GM10248 (cell line): ENCODE measurements at regions not wholly inside any gene's neighbourhood (a gene's known extent, or its start where the extent isn't known, plus 50 kb on each side); places are given as distances from the start of the nearest gene placed in this dataset.
"Not testable (repeated sequence)": the region's sequence is repeated elsewhere in the genome, so short reads cannot be mapped to it uniquely, and the experiment has no call there.

Experiments
- CTCF ChIA-PET: fragments of 300-600 bp; sonication (Branson Sonifier 250); formaldehyde crosslinking; extraction: SDS; loops from one replicate; lab custom pipeline; 2021; ENCODE audit warnings: antibody characterized with exemption; lab: Yijun Ruan, JAX
- POLR2A ChIA-PET: fragments of 350-650 bp; sonication (Branson Sonifier 250); formaldehyde crosslinking; extraction: SDS; loops from one replicate; lab custom pipeline; 2020; ENCODE audit warnings: antibody characterized with exemption; lab: Yijun Ruan, JAX
- DNase-seq: peaks from one replicate; pipeline ENCODE4 v3.0.0; 2012; ENCODE audit errors: extremely low spot score
- TF ChIP-seq, protein P1 (sequence below): IDR thresholded peaks from 2 replicates; pipeline ENCODE4 v1.5.1; 2012; ENCODE audit warnings: mild to moderate bottlenecking, low read depth; ENCODE audit errors: extremely low read depth, missing control alignments, control extremely low read depth

DNA sequence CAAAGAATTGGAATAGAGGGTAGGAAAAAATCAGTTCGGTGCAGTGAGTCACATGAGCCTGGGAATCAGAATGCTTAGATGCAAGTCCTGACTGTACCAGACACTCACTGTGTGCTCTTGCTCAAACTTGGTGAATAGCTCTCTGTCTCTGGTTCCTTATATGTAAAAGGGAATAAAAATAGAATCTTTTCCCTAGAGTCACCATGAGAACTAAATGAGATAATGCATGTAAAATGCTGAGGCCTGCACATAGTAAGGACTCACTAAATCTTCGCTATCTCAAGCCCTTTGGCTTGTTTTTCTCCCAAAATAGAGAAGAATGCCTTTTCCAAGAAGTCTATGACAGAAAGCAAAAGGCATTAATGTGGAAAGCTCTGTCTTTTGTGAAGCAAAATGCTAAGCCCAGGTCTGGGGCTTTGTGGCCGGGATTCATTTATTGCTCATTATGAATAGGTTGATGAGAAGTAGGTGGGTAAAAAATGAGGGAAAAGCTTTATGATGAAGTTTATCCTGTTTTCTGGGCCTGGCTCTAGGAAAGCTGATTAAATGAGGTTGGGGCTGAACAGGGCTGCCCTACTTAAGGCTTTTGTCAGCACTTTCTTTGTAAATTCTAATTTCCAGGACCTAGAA lies 483.3 kb downstream of the DMAC1 start:
- ChIA-PET CTCF (interaction anchor here (1.0 to 2.1 kb wide), 3 partner anchors 11 to 26 kb away, joined by 3 to 7 read pairs (median 3); no protein-coding TSS in a partner anchor), POLR2A (no interaction called here)
- TF ChIP-seq, protein P1, sequence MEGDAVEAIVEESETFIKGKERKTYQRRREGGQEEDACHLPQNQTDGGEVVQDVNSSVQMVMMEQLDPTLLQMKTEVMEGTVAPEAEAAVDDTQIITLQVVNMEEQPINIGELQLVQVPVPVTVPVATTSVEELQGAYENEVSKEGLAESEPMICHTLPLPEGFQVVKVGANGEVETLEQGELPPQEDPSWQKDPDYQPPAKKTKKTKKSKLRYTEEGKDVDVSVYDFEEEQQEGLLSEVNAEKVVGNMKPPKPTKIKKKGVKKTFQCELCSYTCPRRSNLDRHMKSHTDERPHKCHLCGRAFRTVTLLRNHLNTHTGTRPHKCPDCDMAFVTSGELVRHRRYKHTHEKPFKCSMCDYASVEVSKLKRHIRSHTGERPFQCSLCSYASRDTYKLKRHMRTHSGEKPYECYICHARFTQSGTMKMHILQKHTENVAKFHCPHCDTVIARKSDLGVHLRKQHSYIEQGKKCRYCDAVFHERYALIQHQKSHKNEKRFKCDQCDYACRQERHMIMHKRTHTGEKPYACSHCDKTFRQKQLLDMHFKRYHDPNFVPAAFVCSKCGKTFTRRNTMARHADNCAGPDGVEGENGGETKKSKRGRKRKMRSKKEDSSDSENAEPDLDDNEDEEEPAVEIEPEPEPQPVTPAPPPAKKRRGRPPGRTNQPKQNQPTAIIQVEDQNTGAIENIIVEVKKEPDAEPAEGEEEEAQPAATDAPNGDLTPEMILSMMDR, result no peak
- DNase-seq, result no peak

DNA sequence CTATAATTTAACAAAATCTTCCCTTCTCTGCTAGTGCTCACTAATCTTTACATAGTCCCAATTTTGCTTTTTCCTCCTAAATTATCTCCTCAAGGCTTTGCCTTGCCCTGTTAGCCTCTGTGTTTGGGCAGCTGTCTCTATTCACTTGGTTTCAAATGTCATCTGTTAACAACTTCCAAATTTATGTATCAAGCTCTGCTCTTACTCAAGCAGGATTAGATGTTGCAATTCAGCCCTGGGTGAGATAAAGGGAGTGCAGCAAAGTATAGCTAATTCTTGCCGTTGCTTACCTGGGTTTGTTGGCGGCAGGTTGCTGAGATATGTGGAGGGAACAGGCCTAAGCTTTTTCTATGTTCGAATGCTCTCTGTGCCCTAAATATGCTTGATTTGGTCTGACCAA lies 483.8 kb downstream of the DMAC1 start:
- POLR2A ChIA-PET, result no interaction called here
- DNase-seq, result no peak
- TF ChIP-seq, protein P1, result no peak
- CTCF ChIA-PET, result interaction anchor here (1.0 to 2.1 kb wide), 3 partner anchors 10 to 27 kb away, joined by 3 to 7 read pairs (median 3); no protein-coding TSS in a partner anchor

DNA sequence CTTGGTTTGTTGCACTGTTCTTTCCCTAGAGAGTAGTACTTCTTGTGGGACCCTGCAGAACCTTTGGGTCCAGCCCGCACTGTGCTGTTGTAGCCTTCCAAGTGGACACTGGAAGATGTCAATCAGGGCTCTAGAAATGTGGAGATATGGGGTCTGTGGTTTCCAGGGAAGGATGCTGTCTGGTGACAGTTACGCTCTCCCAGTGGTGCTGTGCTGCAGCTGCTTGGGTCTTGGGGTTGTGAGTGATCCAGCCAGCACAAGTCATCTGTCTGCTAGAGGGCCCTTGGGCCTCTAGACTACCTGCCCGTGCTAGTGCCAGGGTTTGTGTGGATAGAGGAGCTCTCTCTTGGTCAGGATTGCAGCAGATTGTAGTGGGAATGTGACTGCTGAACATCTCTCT lies 484.5 kb downstream of the DMAC1 start:
- POLR2A ChIA-PET, result no interaction called here
- TF ChIP-seq, protein P1, result no peak
- CTCF ChIA-PET, result interaction anchor here (2.1 kb wide), 1 partner anchor 9 kb away, joined by 7 read pairs; no protein-coding TSS in a partner anchor
- DNase-seq, result no peak

DNA sequence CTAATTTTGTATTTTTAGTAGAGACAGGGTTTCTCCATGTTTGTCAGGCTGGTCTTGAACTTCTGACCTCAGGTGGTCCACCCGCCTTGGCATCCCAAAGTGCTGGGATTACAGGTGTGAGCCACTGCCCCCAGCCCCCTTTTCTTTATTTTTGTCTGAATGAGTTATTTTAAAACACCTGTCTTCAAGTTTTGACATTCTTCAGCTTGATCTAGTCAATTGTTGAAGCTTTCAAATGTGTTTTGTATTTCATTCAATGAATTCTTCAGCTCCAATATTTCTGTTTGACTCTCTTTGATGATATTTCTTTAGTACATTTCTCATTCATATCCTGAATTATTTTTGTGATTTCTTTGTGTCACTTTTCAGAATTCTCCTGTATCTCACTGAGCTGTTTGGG lies 486.2 kb downstream of the DMAC1 start:
- CTCF ChIA-PET, result no interaction called here
- TF ChIP-seq, protein P1, result no peak
- POLR2A ChIA-PET, result no interaction called here
- no peak for DNase-seq

DNA sequence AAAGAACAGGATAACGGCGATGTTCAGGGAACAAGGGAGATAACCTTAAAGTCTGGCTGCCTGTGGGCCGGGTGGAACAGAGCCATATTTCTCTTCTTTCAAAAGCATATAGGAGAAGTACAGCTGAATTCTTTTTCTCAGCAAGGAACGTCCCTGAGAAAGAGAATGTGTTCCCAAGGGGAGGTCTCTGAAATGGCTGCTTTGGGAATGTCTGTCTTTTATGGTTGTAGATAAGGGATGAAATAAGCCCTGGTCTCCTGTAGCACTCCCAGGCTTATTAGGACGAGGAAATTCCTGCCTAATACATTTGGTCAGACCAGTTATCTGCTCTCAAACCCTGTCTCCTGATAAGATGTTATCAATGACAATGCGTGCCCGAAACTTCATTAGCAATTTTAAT lies 490.5 kb downstream of the DMAC1 start:
- DNase-seq, POLR2A ChIA-PET, CTCF ChIA-PET: not testable (repeated sequence)

DNA sequence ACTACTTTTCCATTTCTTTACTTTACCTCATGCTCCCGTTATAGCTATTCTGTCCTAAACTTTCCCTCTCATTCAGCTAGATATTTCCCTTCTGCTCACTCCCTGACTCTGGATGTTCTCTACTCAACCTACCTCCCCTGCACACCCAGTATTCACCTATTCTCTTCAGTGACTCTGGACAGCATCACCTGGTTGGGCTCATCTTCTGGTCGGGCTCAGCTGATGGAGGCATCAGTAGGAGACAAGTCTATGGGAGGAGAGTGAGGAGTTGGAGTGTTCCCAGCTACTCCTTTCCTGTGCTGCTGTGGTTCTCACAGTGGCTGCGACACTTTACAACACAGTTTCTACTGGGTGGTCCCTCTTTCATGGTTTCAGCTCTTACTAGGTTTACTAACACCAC lies 493.9 kb downstream of the DMAC1 start:
- TF ChIP-seq, protein P1, result no peak
- POLR2A ChIA-PET, result no interaction called here
- CTCF ChIA-PET, result interaction anchor here (1.2 to 1.8 kb wide), 5 partner anchors 10 to 79 kb away, joined by 4 to 7 read pairs (median 5); no protein-coding TSS in a partner anchor
- no peak for DNase-seq

DNA sequence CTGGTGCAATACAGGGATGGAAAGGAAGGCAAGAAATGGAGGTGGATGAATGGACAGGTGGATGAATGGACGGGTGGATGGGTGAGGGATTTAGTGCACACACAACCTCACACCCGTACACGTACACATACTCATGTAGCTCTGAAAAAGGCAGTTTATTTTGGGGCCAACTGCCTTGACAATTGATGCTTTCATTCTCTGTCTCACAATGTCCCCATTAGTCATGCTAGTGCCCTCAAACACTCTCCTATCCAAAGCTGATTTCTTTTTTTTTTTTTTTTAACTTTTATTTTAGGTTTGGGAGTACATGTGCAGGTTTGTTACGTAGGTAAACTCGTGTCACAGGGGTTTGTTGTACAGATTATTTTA lies 495.0 kb downstream of the DMAC1 start:
- ChIA-PET CTCF (interaction anchor here (1.8 kb wide), 1 partner anchor 10 kb away, joined by 6 read pairs; no protein-coding TSS in a partner anchor), POLR2A (interaction anchor here (0.7 kb wide), 1 partner anchor 212 kb away, joined by 3 read pairs; no protein-coding TSS in a partner anchor)
- DNase-seq, result no peak
- TF ChIP-seq, protein P1, result no peak
